Osteoblast (primary cell): ENCODE measurements at regions not wholly inside any gene's neighbourhood (a gene's known extent, or its start where the extent isn't known, plus 50 kb on each side); places are given as distances from the start of the nearest gene placed in this dataset.

ENCODE experiments used
- DNase-seq: peaks from one replicate; pipeline ENCODE4 v3.0.0; 2011; ENCODE audit warnings: low spot score, mixed read lengths; ENCODE audit not compliant: insufficient read length; ENCODE audit errors: missing footprints
- H2AFZ ChIP-seq: 2 replicates; pipeline ENCODE4 v1.6.0; 2011; ENCODE audit warnings: mild to moderate bottlenecking, low read length
- H3K27ac ChIP-seq: 2 replicates; pipeline ENCODE4 v1.5.1; 2011; ENCODE audit warnings: mild to moderate bottlenecking, low read depth, low read length, moderate library complexity
- H3K27me3 ChIP-seq: 2 replicates; pipeline ENCODE4 v1.6.0; 2012; ENCODE audit warnings: mild to moderate bottlenecking, control low read depth, inconsistent platforms, low read length, moderate library complexity; ENCODE audit not compliant: insufficient read depth
- H3K36me3 ChIP-seq: 2 replicates; pipeline ENCODE4 v1.5.1; 2011; ENCODE audit warnings: mild to moderate bottlenecking, low read length, control low read depth, moderate library complexity; ENCODE audit not compliant: insufficient read depth
- H3K4me1 ChIP-seq: 2 replicates; pipeline ENCODE4 v1.5.1; 2011; ENCODE audit warnings: mild to moderate bottlenecking, low read length, control low read depth, moderate library complexity; ENCODE audit not compliant: insufficient read depth
- H3K4me2 ChIP-seq: 2 replicates; pipeline ENCODE4 v1.6.0; 2011; ENCODE audit warnings: mild to moderate bottlenecking, low read length; ENCODE audit not compliant: insufficient read depth
- H3K4me3 ChIP-seq: fragments of 200-600 bp; sonication (generic); 3 replicates; pipeline ENCODE4 v1.5.1; 2012; ENCODE audit warnings: mild to moderate bottlenecking, low read length, inconsistent platforms; ENCODE audit not compliant: insufficient read depth
- H3K79me2 ChIP-seq: 2 replicates; pipeline ENCODE4 v1.6.0; 2012; ENCODE audit warnings: mild to moderate bottlenecking, low read length, control low read depth, inconsistent platforms; ENCODE audit not compliant: insufficient read depth
- H3K9me3 ChIP-seq: 2 replicates; pipeline ENCODE4 v1.5.1; 2011; ENCODE audit warnings: low read depth, low read length, control low read depth
- H4K20me1 ChIP-seq: 2 replicates; pipeline ENCODE4 v1.6.0; 2012; ENCODE audit warnings: mild to moderate bottlenecking, low read length, control low read depth; ENCODE audit not compliant: insufficient read depth
- TF ChIP-seq, protein P1 (sequence below): IDR thresholded peaks from 2 replicates; pipeline ENCODE4 v1.5.1; 2011; ENCODE audit warnings: mild to moderate bottlenecking, low read depth, low read length, moderate library complexity; ENCODE audit errors: extremely low read depth

DNA sequence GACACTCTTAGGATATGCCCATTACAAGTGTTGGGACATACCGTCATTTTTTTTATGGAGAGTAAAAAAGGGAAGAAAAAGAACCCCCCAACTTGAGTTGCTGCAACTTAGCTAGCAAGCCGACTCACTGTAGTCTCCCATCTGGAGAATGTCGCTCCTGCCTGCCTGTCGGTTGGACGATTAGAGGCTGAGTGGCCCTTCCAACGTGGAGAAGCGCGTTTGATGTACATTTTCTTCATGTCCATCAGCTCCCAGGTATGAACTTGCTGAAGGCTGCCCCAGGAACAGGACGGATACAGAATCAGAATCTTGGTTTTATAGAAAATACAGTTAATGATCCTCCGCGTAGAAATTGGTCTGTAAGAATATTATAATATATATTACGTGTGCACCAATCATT lies 189.0 kb upstream of the SOX1 start:
- H3K4me1 ChIP-seq, result no peaks in the 10 kb centered on the region
- DNase-seq, result no peak
- no peaks in the 10 kb centered on the region for H3K79me2 ChIP-seq
- H4K20me1 ChIP-seq, result no peaks in the 10 kb centered on the region
- no peaks in the 10 kb centered on the region for H3K9me3 ChIP-seq
- no peaks in the 10 kb centered on the region for H3K36me3 ChIP-seq
- H3K27ac ChIP-seq, result no peak overlapping the region
- H2AFZ ChIP-seq, result no peak overlapping the region
- TF ChIP-seq, protein P1, sequence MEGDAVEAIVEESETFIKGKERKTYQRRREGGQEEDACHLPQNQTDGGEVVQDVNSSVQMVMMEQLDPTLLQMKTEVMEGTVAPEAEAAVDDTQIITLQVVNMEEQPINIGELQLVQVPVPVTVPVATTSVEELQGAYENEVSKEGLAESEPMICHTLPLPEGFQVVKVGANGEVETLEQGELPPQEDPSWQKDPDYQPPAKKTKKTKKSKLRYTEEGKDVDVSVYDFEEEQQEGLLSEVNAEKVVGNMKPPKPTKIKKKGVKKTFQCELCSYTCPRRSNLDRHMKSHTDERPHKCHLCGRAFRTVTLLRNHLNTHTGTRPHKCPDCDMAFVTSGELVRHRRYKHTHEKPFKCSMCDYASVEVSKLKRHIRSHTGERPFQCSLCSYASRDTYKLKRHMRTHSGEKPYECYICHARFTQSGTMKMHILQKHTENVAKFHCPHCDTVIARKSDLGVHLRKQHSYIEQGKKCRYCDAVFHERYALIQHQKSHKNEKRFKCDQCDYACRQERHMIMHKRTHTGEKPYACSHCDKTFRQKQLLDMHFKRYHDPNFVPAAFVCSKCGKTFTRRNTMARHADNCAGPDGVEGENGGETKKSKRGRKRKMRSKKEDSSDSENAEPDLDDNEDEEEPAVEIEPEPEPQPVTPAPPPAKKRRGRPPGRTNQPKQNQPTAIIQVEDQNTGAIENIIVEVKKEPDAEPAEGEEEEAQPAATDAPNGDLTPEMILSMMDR, result no peak
- H3K27me3 ChIP-seq, result no peaks in the 10 kb centered on the region
- no peak overlapping the region for H3K4me2 ChIP-seq
- no peak overlapping the region for H3K4me3 ChIP-seq

DNA sequence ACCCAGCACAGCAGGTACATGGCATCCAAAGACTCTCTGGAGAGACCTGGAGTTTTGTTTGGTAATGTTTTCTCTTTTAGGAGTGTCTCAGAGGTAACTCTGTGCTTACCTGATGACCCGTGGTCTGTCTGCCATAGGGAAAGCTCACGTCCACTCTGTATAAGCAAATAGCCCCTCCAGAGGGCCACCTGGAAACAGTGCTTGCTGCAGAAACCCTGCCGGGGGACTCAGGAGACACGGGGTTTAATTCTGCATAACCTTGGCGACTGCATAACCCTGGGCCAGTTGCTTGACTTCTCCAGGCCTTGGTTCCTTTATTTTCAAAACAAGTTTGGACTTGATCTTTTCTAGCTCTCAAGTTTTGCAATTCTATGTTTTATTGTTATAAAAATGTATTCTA lies 187.2 kb upstream of the SOX1 start:
- no peak overlapping the region for H3K27ac ChIP-seq
- no peaks in the 10 kb centered on the region for H3K36me3 ChIP-seq
- no peaks in the 10 kb centered on the region for H3K27me3 ChIP-seq
- H3K79me2 ChIP-seq, result no peaks in the 10 kb centered on the region
- TF ChIP-seq, protein P1, result no peak
- no peak for DNase-seq
- H3K4me1 ChIP-seq, result no peaks in the 10 kb centered on the region
- no peaks in the 10 kb centered on the region for H4K20me1 ChIP-seq
- no peak overlapping the region for H3K4me3 ChIP-seq
- H3K9me3 ChIP-seq, result no peaks in the 10 kb centered on the region
- H3K4me2 ChIP-seq, result no peak overlapping the region
- H2AFZ ChIP-seq, result no peak overlapping the region

DNA sequence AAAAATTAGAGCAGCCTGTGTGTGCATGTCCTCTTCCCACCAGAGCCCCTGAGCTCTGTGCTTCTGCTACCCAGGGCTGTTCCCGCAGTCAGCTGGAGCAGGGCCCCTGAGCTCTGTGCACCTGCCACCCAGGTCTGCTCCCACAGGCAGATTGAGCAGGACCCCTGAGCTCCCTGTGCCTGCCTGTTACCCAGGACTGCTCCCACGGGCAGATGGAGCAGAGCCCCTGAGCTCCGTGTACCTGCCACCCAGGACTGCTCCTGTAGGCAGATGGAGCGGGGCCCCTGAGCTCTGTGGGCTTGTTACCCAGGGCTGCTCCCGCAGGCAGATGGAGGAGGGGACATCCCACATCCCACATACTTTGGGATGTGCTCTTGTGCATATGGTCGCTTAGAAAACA lies 186.8 kb upstream of the SOX1 start:
- Histone ChIP-seq H3K4me1 (no peaks in the 10 kb centered on the region), H3K27ac (no peak overlapping the region), H3K36me3 (no peaks in the 10 kb centered on the region), H2AFZ (no peak overlapping the region), H3K79me2 (no peaks in the 10 kb centered on the region), H3K4me3 (no peak overlapping the region), H3K9me3 (no peaks in the 10 kb centered on the region), H3K27me3 (no peaks in the 10 kb centered on the region), H4K20me1 (no peaks in the 10 kb centered on the region), H3K4me2 (no peak overlapping the region)
- no peak for DNase-seq
- TF ChIP-seq, protein P1, result no peak

DNA sequence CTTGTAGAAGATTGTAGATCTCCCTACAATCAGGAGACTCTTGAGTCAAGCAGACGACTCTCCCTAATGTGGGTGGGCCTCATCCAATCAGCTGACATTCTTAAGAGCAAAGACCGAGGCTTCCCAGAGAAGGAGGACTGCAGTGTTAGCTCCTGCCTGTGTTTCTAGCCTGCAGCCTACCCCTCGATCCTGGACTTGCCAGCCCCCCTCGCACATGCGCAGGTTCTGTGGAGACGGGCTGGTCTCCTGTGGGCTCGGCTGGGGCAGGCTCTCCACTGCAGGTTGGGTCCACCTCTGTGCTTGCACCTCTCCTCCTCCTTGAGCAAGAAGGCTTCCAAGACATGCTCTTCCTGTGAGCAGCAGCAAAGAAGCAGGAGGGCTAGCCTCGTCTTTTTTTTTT lies 185.2 kb upstream of the SOX1 start:
- H3K4me1 ChIP-seq, result no peaks in the 10 kb centered on the region
- no peaks in the 10 kb centered on the region for H3K79me2 ChIP-seq
- no peak overlapping the region for H3K4me2 ChIP-seq
- no peak overlapping the region for H3K4me3 ChIP-seq
- no peak overlapping the region for H3K27ac ChIP-seq
- TF ChIP-seq, protein P1, result no peak
- no peaks in the 10 kb centered on the region for H4K20me1 ChIP-seq
- no peaks in the 10 kb centered on the region for H3K9me3 ChIP-seq
- H2AFZ ChIP-seq, result no peak overlapping the region
- no peaks in the 10 kb centered on the region for H3K36me3 ChIP-seq
- H3K27me3 ChIP-seq, result no peaks in the 10 kb centered on the region
- no peak for DNase-seq
